ENCODE measurements at regions not wholly inside any gene's neighbourhood (a gene's known extent, or its start where the extent isn't known, plus 50 kb on each side); places are given as distances from the start of the nearest gene placed in this dataset.

- no peak for DNase-seq
- no peak overlapping the region for H3K27ac Mint-ChIP-seq
- Histone ChIP-seq H3K9me3 (ENCODE audit: control insufficient read depth in 2 of 2, low read length in 2 of 2) (no peaks in the 10 kb centered on the region), H3K4me1 (ENCODE audit: control insufficient read depth, insufficient read depth, low read length, poor library complexity, severe bottlenecking) (no peaks in the 10 kb centered on the region), H3K36me3 (ENCODE audit: control insufficient read depth, insufficient read depth, low read length) (no peaks in the 10 kb centered on the region), H3K27me3 (ENCODE audit: control insufficient read depth, insufficient read depth, low read length) (no peaks in the 10 kb centered on the region), H3K4me3 (ENCODE audit: low read depth, low read length) (no peak overlapping the region), H3K27ac (ENCODE audit: insufficient read depth, low read length, poor library complexity, severe bottlenecking) (no peak overlapping the region)
- no peaks in the 10 kb centered on the region for H3K27me3 Mint-ChIP-seq
- no peaks in the 10 kb centered on the region for H3K4me1 Mint-ChIP-seq
- no peaks in the 10 kb centered on the region for H3K36me3 Mint-ChIP-seq
- peaks cover 0 to 7% (median 0%) of the 10 kb centered on the region in 7 donors for H3K9me3 Mint-ChIP-seq
- H3K4me3 Mint-ChIP-seq = no peak overlapping the region
- ATAC-seq (ENCODE audit: low read depth in 2 of 2) = no peak
Measured at GRCh38 chr4:10753336-10753735, 68.8 kb upstream of the CLNK start.

- H3K27ac Mint-ChIP-seq = no peak overlapping the region
- H3K4me1 Mint-ChIP-seq = no peaks in the 10 kb centered on the region
- H3K9me3 Mint-ChIP-seq = peaks cover 0 to 5% (median 0%) of the 10 kb centered on the region in 7 donors
- no peak overlapping the region for H3K4me3 Mint-ChIP-seq
- Histone ChIP-seq H3K36me3 (ENCODE audit: control insufficient read depth, insufficient read depth, low read length) (no peaks in the 10 kb centered on the region), H3K27me3 (ENCODE audit: control insufficient read depth, insufficient read depth, low read length) (no peaks in the 10 kb centered on the region), H3K9me3 (ENCODE audit: control insufficient read depth in 2 of 2, low read length in 2 of 2) (no peaks in the 10 kb centered on the region), H3K4me1 (ENCODE audit: control insufficient read depth, insufficient read depth, low read length, poor library complexity, severe bottlenecking) (no peaks in the 10 kb centered on the region), H3K4me3 (ENCODE audit: low read depth, low read length) (no peak overlapping the region), H3K27ac (ENCODE audit: insufficient read depth, low read length, poor library complexity, severe bottlenecking) (no peak overlapping the region)
- H3K36me3 Mint-ChIP-seq = no peaks in the 10 kb centered on the region
- no peaks in the 10 kb centered on the region for H3K27me3 Mint-ChIP-seq
- ATAC-seq (ENCODE audit: low read depth in 2 of 2) = no peak
- no peak for DNase-seq
Measured at GRCh38 chr4:10750714-10751113, 66.1 kb upstream of the CLNK start.

- H3K36me3 Mint-ChIP-seq = no peaks in the 10 kb centered on the region
- H3K4me3 Mint-ChIP-seq = no peak overlapping the region
- Histone ChIP-seq H3K4me3 (ENCODE audit: low read depth, low read length) (no peak overlapping the region), H3K9me3 (ENCODE audit: control insufficient read depth in 2 of 2, low read length in 2 of 2) (no peaks in the 10 kb centered on the region), H3K27ac (ENCODE audit: insufficient read depth, low read length, poor library complexity, severe bottlenecking) (no peak overlapping the region), H3K4me1 (ENCODE audit: control insufficient read depth, insufficient read depth, low read length, poor library complexity, severe bottlenecking) (no peaks in the 10 kb centered on the region), H3K36me3 (ENCODE audit: control insufficient read depth, insufficient read depth, low read length) (no peaks in the 10 kb centered on the region), H3K27me3 (ENCODE audit: control insufficient read depth, insufficient read depth, low read length) (no peaks in the 10 kb centered on the region)
- H3K27me3 Mint-ChIP-seq = no peaks in the 10 kb centered on the region
- no peak overlapping the region for H3K27ac Mint-ChIP-seq
- peaks cover 0 to 5% (median 0%) of the 10 kb centered on the region in 7 donors for H3K9me3 Mint-ChIP-seq
- ATAC-seq (ENCODE audit: low read depth in 2 of 2) (no peak), DNase-seq (no peak)
- no peaks in the 10 kb centered on the region for H3K4me1 Mint-ChIP-seq
Measured at GRCh38 chr4:10747186-10747585, 62.6 kb upstream of the CLNK start.

GRCh38 chr4:10746371-10747171, 62.0 kb upstream of the CLNK start:
- no peak overlapping the region for H3K4me3 Mint-ChIP-seq
- Histone ChIP-seq H3K4me1 (ENCODE audit: control insufficient read depth, insufficient read depth, low read length, poor library complexity, severe bottlenecking) (no peaks in the 10 kb centered on the region), H3K27ac (ENCODE audit: insufficient read depth, low read length, poor library complexity, severe bottlenecking) (no peak overlapping the region), H3K9me3 (ENCODE audit: control insufficient read depth in 2 of 2, low read length in 2 of 2) (no peaks in the 10 kb centered on the region), H3K36me3 (ENCODE audit: control insufficient read depth, insufficient read depth, low read length) (no peaks in the 10 kb centered on the region), H3K27me3 (ENCODE audit: control insufficient read depth, insufficient read depth, low read length) (no peaks in the 10 kb centered on the region), H3K4me3 (ENCODE audit: low read depth, low read length) (no peak overlapping the region)
- DNase-seq = no peak
- H3K9me3 Mint-ChIP-seq = peaks cover 0 to 5% (median 0%) of the 10 kb centered on the region in 7 donors
- H3K27ac Mint-ChIP-seq = no peak overlapping the region
- no peak for ATAC-seq (ENCODE audit: low read depth in 2 of 2)
- H3K36me3 Mint-ChIP-seq = no peaks in the 10 kb centered on the region
- H3K27me3 Mint-ChIP-seq = no peaks in the 10 kb centered on the region
- peaks cover 0 to 2% (median under 1%) of the 10 kb centered on the region in 4 donors for H3K4me1 Mint-ChIP-seq

- no peak for DNase-seq
- Mint-ChIP-seq H3K27me3 (no peaks in the 10 kb centered on the region), H3K27ac (no peak overlapping the region), H3K9me3 (peaks cover 0 to 1% (median 0%) of the 10 kb centered on the region in 7 donors), H3K4me3 (no peak overlapping the region), H3K36me3 (no peaks in the 10 kb centered on the region), H3K4me1 (peaks cover 5 to 30% (median 6%) of the 10 kb centered on the region in 4 donors)
- Histone ChIP-seq H3K4me1 (ENCODE audit: control insufficient read depth, insufficient read depth, low read length, poor library complexity, severe bottlenecking) (no peaks in the 10 kb centered on the region), H3K27me3 (ENCODE audit: control insufficient read depth, insufficient read depth, low read length) (no peaks in the 10 kb centered on the region), H3K36me3 (ENCODE audit: control insufficient read depth, insufficient read depth, low read length) (no peaks in the 10 kb centered on the region), H3K27ac (ENCODE audit: insufficient read depth, low read length, poor library complexity, severe bottlenecking) (no peak overlapping the region), H3K9me3 (ENCODE audit: control insufficient read depth in 2 of 2, low read length in 2 of 2) (no peaks in the 10 kb centered on the region), H3K4me3 (ENCODE audit: low read depth, low read length) (no peak overlapping the region)
- no peak for ATAC-seq (ENCODE audit: low read depth in 2 of 2)
Measured at GRCh38 chr4:10743357-10743756, 58.8 kb upstream of the CLNK start.

- Histone ChIP-seq H3K27me3 (ENCODE audit: control insufficient read depth, insufficient read depth, low read length) (no peaks in the 10 kb centered on the region), H3K4me3 (ENCODE audit: low read depth, low read length) (no peak overlapping the region), H3K4me1 (ENCODE audit: control insufficient read depth, insufficient read depth, low read length, poor library complexity, severe bottlenecking) (no peaks in the 10 kb centered on the region), H3K27ac (ENCODE audit: insufficient read depth, low read length, poor library complexity, severe bottlenecking) (no peak overlapping the region), H3K36me3 (ENCODE audit: control insufficient read depth, insufficient read depth, low read length) (no peaks in the 10 kb centered on the region), H3K9me3 (ENCODE audit: control insufficient read depth in 2 of 2, low read length in 2 of 2) (no peaks in the 10 kb centered on the region)
- Mint-ChIP-seq H3K9me3 (peaks cover 0 to 1% (median 0%) of the 10 kb centered on the region in 7 donors), H3K4me1 (peaks cover 5 to 33% (median 6%) of the 10 kb centered on the region in 4 donors), H3K27me3 (no peaks in the 10 kb centered on the region), H3K27ac (no peak overlapping the region), H3K4me3 (no peak overlapping the region), H3K36me3 (no peaks in the 10 kb centered on the region)
- DNase-seq (no peak), ATAC-seq (ENCODE audit: low read depth in 2 of 2) (no peak)
Measured at GRCh38 chr4:10741961-10742699, 57.6 kb upstream of the CLNK start.

- Histone ChIP-seq H3K27me3 (ENCODE audit: control insufficient read depth, insufficient read depth, low read length) (no peaks in the 10 kb centered on the region), H3K9me3 (ENCODE audit: control insufficient read depth in 2 of 2, low read length in 2 of 2) (no peaks in the 10 kb centered on the region), H3K4me1 (ENCODE audit: control insufficient read depth, insufficient read depth, low read length, poor library complexity, severe bottlenecking) (no peaks in the 10 kb centered on the region), H3K36me3 (ENCODE audit: control insufficient read depth, insufficient read depth, low read length) (no peaks in the 10 kb centered on the region), H3K27ac (ENCODE audit: insufficient read depth, low read length, poor library complexity, severe bottlenecking) (no peak overlapping the region), H3K4me3 (ENCODE audit: low read depth, low read length) (no peak overlapping the region)
- Mint-ChIP-seq H3K9me3 (peaks cover 0 to 1% (median 0%) of the 10 kb centered on the region in 7 donors), H3K4me1 (peaks cover 5 to 39% (median 6%) of the 10 kb centered on the region in 4 donors), H3K4me3 (peak overlapping the region in 1 of 4 donors; percentile 33), H3K27ac (no peak overlapping the region), H3K27me3 (no peaks in the 10 kb centered on the region), H3K36me3 (no peaks in the 10 kb centered on the region)
- no peak for DNase-seq
- no peak for ATAC-seq (ENCODE audit: low read depth in 2 of 2)
Measured at GRCh38 chr4:10740891-10741620, 56.5 kb upstream of the CLNK start.
